PC-3 (cell line): ENCODE measurements at regions not wholly inside any gene's neighbourhood (a gene's known extent, or its start where the extent isn't known, plus 50 kb on each side); places are given as distances from the start of the nearest gene placed in this dataset.

ENCODE experiments used
- ATAC-seq: fragments of 200-7000 bp; cut with Tn5 transposase; 2 replicates; pipeline ENCODE4 v1.9.1; 2020; ENCODE audit warnings: mild to moderate bottlenecking, moderate library complexity
- BruUV-seq: library from RNA; stranded (reverse); fragments of 400-500 nt; replicated peaks from 2 replicates; lab custom pipeline; 2021; lab: Mats Ljungman, UMichigan
- CTCF ChIA-PET: fragments of 300-600 bp; sonication (Branson Sonifier 250); formaldehyde crosslinking; loops from one replicate; lab custom pipeline; 2022; ENCODE audit warnings: antibody characterized with exemption; lab: Charles Lee
- POLR2A ChIA-PET: fragments of 300-600 bp; sonication (Branson Sonifier 250); formaldehyde crosslinking; loops from one replicate; lab custom pipeline; 2022; ENCODE audit warnings: antibody characterized with exemption; ENCODE audit not compliant: unreplicated experiment; lab: Charles Lee
- DNase-seq: peaks from one replicate; pipeline ENCODE4 v3.0.0-alpha.2; 2015
- H2AFZ ChIP-seq: fragments of 300-600 bp; sonication (generic); 2 replicates; pipeline ENCODE4 v1.6.0; 2016; ENCODE audit warnings: antibody characterized with exemption, low read length
- H3F3A ChIP-seq: fragments of 300-600 bp; sonication (generic); one replicate; pipeline ENCODE4 v1.6.0; 2017; ENCODE audit warnings: antibody characterized with exemption, low read length, control low read depth, mild to moderate bottlenecking; ENCODE audit not compliant: unreplicated experiment
- H3K27ac ChIP-seq: fragments of 300-600 bp; sonication (generic); 2 replicates; pipeline ENCODE4 v1.5.1; 2016; ENCODE audit warnings: mild to moderate bottlenecking, low read length
- H3K27me3 ChIP-seq: fragments of 300-600 bp; sonication (generic); 2 replicates; pipeline ENCODE4 v1.6.1; 2016; ENCODE audit warnings: low read length, mixed read lengths
- H3K36me3 ChIP-seq: fragments of 300-600 bp; sonication (generic); 2 replicates; pipeline ENCODE4 v1.6.1; 2016; ENCODE audit warnings: low read depth, mixed run types, low read length, mixed read lengths
- H3K4me1 ChIP-seq: fragments of 300-600 bp; sonication (generic); 2 replicates; pipeline ENCODE4 v1.5.1; 2016; ENCODE audit warnings: low read length; ENCODE audit not compliant: insufficient read depth
- H3K4me2 ChIP-seq: fragments of 300-600 bp; sonication (generic); 2 replicates; pipeline ENCODE4 v1.6.0; 2016; ENCODE audit warnings: low read length
- H3K4me3 ChIP-seq: fragments of 300-600 bp; sonication (generic); 2 replicates; pipeline ENCODE4 v1.5.1; 2016; ENCODE audit warnings: mild to moderate bottlenecking, low read length, mixed read lengths
- H3K79me2 ChIP-seq: fragments of 300-600 bp; sonication (generic); 2 replicates; pipeline ENCODE4 v1.6.1; 2017; ENCODE audit warnings: low read length, mixed read lengths
- H3K9ac ChIP-seq: fragments of 300-600 bp; sonication (generic); 2 replicates; pipeline ENCODE4 v1.6.0; 2016; ENCODE audit warnings: mild to moderate bottlenecking, low read length
- H3K9me2 ChIP-seq: fragments of 300-600 bp; sonication (generic); replicated peaks from 2 replicates; pipeline ENCODE4 v1.6.1; 2016; ENCODE audit warnings: mixed run types, low read length, mixed read lengths
- H3K9me3 ChIP-seq: fragments of 300-600 bp; sonication (generic); 2 replicates; pipeline ENCODE4 v1.6.1; 2016; ENCODE audit warnings: low read length, mixed read lengths
- H4K20me1 ChIP-seq: fragments of 300-600 bp; sonication (generic); 2 replicates; pipeline ENCODE4 v1.6.1; 2016; ENCODE audit warnings: low read length, mixed read lengths
- CTCF ChIP-seq: fragments of 300-600 bp; sonication (generic); conservative IDR thresholded peaks from 2 replicates; pipeline ENCODE4 v1.5.1; 2017; ENCODE audit warnings: antibody characterized with exemption, low read depth, mild to moderate bottlenecking, low read length
- EZH2 ChIP-seq: fragments of 300-600 bp; sonication (generic); IDR thresholded peaks from one replicate; pipeline ENCODE4 v1.6.1; 2017; ENCODE audit warnings: antibody characterized with exemption, mild to moderate bottlenecking, low read length; ENCODE audit not compliant: unreplicated experiment
- EZH2phosphoT487 ChIP-seq: fragments of 300-600 bp; sonication (generic); IDR thresholded peaks from 2 replicates; pipeline ENCODE4 v1.6.1; 2018; ENCODE audit warnings: mild to moderate bottlenecking, antibody characterized with exemption, low read length, borderline replicate concordance
- intact Hi-C: fragments of 100-400 bp; cut with micrococcal nuclease; formaldehyde crosslinking; loops from 2 replicates; pipeline ENCODE4 v1.9.0; 2023

- Histone ChIP-seq H3K36me3 (no peaks in the 10 kb centered on the region), H3K4me3 (no peak overlapping the region), H3K27ac (no peak overlapping the region), H3K9me2 (no peaks in the 10 kb centered on the region), H3K9ac (no peak overlapping the region), H4K20me1 (no peaks in the 10 kb centered on the region), H2AFZ (no peak overlapping the region), H3K9me3 (no peaks in the 10 kb centered on the region), H3K27me3 (no peaks in the 10 kb centered on the region), H3K4me2 (no peak overlapping the region), H3F3A (no peaks in the 10 kb centered on the region), H3K4me1 (no peaks in the 10 kb centered on the region), H3K79me2 (no peaks in the 10 kb centered on the region)
- POLR2A ChIA-PET, result no interaction called here
- no TSS peak for BruUV-seq
- CTCF ChIA-PET, result interaction anchor here (0.5 kb wide), 1 partner anchor 595 kb away, joined by 3 read pairs; no protein-coding TSS in a partner anchor
- TF ChIP-seq CTCF (no peak), EZH2phosphoT487 (no peak), EZH2 (no peak)
- intact Hi-C loops, result no loop called here
- no peak for ATAC-seq
- no peak for DNase-seq
These were observed 650.4 kb downstream of the LTN1 start for GRCh38 chr21:28342212-28342810.

- Histone ChIP-seq H3K4me2 (no peak overlapping the region), H3K4me1 (peaks cover 6% of the 10 kb centered on the region; the same call in 1 of the 2 replicates), H3K79me2 (no peaks in the 10 kb centered on the region), H3K27ac (no peak overlapping the region), H3K36me3 (no peaks in the 10 kb centered on the region), H3K9me3 (no peaks in the 10 kb centered on the region), H3K9me2 (no peaks in the 10 kb centered on the region), H2AFZ (no peak overlapping the region), H3K27me3 (no peaks in the 10 kb centered on the region), H3K9ac (no peak overlapping the region), H4K20me1 (no peaks in the 10 kb centered on the region), H3K4me3 (no peak overlapping the region), H3F3A (no peaks in the 10 kb centered on the region)
- ChIA-PET CTCF (interaction anchor here (2.6 kb wide), 1 partner anchor 406 kb away, joined by 10 read pairs; no protein-coding TSS in a partner anchor), POLR2A (no interaction called here)
- DNase-seq, result no peak
- intact Hi-C loops, result loop anchor here (5.0 to 10.0 kb wide), 3 partner anchors 272 to 975 kb away; no protein-coding TSS in a partner anchor
- no peak for ATAC-seq
- BruUV-seq, result no TSS peak
- TF ChIP-seq EZH2, result no peak
- TF ChIP-seq CTCF, result no peak
- no peak for TF ChIP-seq EZH2phosphoT487
These were observed 653.3 kb downstream of the LTN1 start for GRCh38 chr21:28339403-28339802.

GRCh38 chr21:28338701-28339305, 653.9 kb downstream of the LTN1 start:
- no peak for DNase-seq
- ChIA-PET CTCF (interaction anchor here (2.6 kb wide), 1 partner anchor 406 kb away, joined by 10 read pairs; no protein-coding TSS in a partner anchor), POLR2A (interaction anchor here (0.9 kb wide), 1 partner anchor 406 kb away, joined by 8 read pairs; no protein-coding TSS in a partner anchor)
- peaks cover 8% of the 10 kb centered on the region; the same call in 1 of the 2 replicates for H3K4me1 ChIP-seq
- no peak for TF ChIP-seq EZH2phosphoT487
- TF ChIP-seq CTCF, result no peak
- no peak for TF ChIP-seq EZH2
- H3K9me3 ChIP-seq, result no peaks in the 10 kb centered on the region
- no peaks in the 10 kb centered on the region for H3F3A ChIP-seq
- intact Hi-C loops, result loop anchor here (5.0 to 10.0 kb wide), 3 partner anchors 272 to 974 kb away; no protein-coding TSS in a partner anchor
- no TSS peak for BruUV-seq
- H3K27ac ChIP-seq, result no peak overlapping the region
- no peak for ATAC-seq
- H3K79me2 ChIP-seq, result no peaks in the 10 kb centered on the region
- H3K27me3 ChIP-seq, result no peaks in the 10 kb centered on the region
- no peaks in the 10 kb centered on the region for H3K9me2 ChIP-seq
- H4K20me1 ChIP-seq, result no peaks in the 10 kb centered on the region
- no peak overlapping the region for H3K4me2 ChIP-seq
- H3K36me3 ChIP-seq, result no peaks in the 10 kb centered on the region
- H3K4me3 ChIP-seq, result no peak overlapping the region
- H3K9ac ChIP-seq, result no peak overlapping the region
- no peak overlapping the region for H2AFZ ChIP-seq
